ENCODE measurements at regions not wholly inside any gene's neighbourhood (a gene's known extent, or its start where the extent isn't known, plus 50 kb on each side); places are given as distances from the start of the nearest gene placed in this dataset.

GRCh38 chr15:70602834-70603560 is 160.4 kb downstream of the UACA start:
- DNase-seq: no peak

DNA sequence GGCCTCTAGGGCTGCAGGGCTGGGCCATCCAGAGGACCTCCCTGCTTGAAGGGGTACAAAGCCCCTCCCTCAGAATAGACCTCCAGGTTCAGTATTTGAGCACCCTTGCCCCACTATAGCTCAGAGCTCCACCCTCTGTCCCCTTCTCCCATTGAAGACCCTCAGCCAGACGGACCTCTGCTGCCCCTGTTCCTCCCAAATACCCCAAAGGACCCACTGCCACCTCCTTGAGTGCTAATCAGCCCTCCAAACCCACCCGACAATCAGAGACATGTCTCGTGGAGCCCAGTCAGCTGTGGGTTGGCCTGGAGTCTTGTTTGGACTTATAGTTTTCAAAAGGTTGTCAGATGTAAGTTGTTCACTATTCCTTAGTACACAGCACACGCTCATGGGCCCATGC is 161.1 kb downstream of the UACA start:
- DNase-seq: no peak

GRCh38 chr15:70597945-70598344 is 165.4 kb downstream of the UACA start:
- DNase-seq: no peak

DNA sequence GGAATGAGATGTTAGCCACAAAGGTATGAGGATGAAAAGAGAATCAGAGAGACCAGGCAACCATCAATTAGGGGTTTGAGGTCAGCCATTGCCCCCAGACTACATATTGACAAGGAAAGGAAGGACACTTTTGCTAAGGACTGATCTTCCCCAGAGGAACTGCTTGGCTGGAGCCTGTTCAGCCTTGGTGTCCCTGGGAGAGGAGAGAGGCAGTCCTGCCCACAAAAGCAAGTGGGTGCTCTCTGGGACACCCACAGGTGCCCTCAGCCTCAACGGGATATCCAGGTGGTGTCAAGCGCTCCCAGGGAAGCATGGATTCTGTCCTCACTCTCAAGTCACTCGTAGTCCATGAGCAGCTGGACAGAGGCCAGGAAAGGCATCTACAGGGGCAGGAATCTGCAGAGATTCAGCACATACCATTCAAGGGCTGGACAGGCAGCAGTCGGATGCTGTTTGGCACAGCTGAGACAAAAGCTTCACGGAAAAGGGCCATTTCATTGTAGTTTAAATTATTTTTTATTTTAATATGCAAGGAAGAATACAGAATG is 166.2 kb downstream of the UACA start:
- peak; percentile 41 for DNase-seq

- DNase-seq: peak; percentile 35
These were observed 166.9 kb downstream of the UACA start for GRCh38 chr15:70596354-70597055.

GRCh38 chr15:70593795-70594194 is 169.6 kb downstream of the UACA start:
- DNase-seq: no peak

DNA sequence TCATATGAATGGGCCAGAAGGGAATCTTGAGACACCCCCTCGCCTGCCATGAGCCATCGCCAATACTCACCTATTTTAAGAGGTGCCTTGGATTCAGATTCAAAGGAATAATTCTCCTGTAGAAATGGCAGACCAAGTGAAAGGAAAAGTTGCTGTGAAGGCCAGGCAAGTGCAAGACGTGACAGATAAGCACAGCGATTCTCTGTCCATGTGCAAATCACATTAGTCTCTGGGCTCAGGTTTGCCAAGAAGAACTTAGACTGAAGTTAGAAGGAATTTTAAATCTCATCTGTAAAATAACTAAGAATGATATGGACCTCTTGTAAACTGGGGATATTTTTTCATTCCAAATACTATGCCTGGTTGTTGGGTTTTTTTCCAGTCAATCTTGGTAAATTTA is 173.6 kb downstream of the UACA start:
- peak; percentile 37 for DNase-seq

GRCh38 chr15:70589221-70589620 is 174.1 kb downstream of the UACA start:
- no peak for DNase-seq

GRCh38 chr15:70588613-70589012 is 174.7 kb downstream of the UACA start:
- no peak for DNase-seq

DNA sequence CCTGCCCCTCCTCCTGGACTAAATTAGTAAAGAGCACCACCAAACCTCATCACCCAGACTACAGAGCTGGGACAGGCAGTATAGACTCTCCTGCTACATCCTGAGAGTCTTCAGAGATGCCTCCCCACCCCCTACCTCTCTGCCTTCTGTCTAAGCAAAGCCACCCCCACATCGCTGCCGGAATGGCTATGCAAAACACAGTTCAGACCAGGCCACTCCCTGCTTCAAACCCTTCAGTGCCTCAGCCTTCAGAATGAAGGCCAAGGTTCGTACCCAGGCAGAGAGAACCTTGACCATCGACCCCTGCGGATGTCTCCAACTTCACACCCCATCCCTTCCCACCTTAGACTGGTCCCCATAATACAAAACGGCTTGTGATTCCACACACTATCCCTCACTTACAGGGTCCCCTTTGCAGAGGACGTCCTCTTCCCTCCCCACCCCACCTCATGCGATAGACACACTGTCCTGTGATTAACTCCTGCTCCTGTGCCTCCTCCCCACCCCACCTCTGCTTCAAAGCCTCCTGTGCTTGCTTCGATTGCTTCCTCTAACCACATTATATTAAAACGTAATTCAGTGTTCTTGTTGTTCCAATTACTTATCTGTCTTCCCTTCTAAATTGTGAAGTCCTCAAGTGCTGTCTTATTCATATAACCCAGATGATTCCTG is 175.3 kb downstream of the UACA start:
- DNase-seq: peak; percentile 23

- DNase-seq: peak; percentile 16
These were observed 176.2 kb downstream of the UACA start for GRCh38 chr15:70587012-70587634.

DNA sequence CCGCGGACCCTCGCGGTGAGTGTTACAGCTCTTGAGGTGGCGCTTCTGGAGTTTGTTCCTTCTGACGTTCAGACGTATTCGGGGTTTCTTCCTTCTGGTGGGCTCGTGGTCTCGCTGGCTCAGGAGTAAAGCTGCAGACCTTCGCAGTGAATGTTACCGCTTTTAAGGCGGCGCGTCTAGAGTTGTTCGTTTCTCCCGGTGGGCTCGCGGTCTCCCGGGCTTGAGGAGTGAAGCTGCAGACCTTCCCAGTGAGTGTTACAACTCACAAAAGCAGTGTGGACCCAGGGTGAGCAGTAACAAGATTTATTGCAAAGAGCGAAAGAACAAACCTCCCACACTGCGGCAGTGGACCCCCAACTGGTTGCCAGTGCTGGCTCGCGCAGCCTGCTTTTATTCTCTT is 177.1 kb downstream of the UACA start:
- DNase-seq: no peak

DNA sequence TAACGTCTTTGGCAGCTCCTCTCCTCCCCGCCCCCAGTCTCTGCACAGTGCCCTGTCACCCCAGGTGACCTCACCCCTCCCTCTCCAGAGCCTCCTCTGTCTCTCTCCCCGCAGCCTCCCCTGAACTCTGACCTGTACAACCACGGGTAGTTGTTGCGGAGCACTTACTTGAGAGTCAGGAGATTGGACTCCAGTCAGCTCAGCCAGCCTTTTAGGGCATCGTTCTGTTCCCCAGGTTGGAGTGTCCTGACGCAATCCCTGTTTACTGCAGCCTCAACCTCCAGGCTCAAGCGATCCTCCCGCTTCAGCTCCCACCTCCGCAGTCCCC is 177.7 kb downstream of the UACA start:
- DNase-seq: no peak

- peak; percentile 50 for DNase-seq
These were observed 178.3 kb downstream of the UACA start for GRCh38 chr15:70584838-70585706.

DNA sequence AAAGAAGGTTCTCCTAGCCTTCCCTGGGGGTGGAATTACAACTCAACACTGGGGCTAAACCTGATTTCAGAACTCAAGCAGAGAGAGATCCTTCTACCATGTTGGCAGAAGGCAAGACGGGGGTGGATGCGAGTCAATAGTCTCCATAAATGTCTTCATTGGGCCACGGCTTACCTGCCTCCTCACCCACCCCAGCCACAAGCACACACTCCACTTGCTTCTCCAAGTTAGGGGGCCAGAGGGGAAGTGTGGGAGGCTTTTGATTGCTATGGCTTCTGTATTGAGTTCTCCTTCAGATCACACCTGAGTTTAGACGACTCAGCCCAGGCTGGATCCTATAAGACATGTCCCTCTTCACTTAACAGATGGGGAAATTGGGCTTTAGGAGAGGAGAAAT is 178.9 kb downstream of the UACA start:
- DNase-seq: peak; percentile 35

GRCh38 chr15:70583006-70583405 is 180.4 kb downstream of the UACA start:
- no peak for DNase-seq

GRCh38 chr15:70582143-70582945 is 181.0 kb downstream of the UACA start:
- peak; percentile 46 for DNase-seq

- no peak for DNase-seq
These were observed 182.4 kb downstream of the UACA start for GRCh38 chr15:70580958-70581357.

GRCh38 chr15:70580286-70580685 is 183.1 kb downstream of the UACA start:
- peak; percentile 10 for DNase-seq

DNA sequence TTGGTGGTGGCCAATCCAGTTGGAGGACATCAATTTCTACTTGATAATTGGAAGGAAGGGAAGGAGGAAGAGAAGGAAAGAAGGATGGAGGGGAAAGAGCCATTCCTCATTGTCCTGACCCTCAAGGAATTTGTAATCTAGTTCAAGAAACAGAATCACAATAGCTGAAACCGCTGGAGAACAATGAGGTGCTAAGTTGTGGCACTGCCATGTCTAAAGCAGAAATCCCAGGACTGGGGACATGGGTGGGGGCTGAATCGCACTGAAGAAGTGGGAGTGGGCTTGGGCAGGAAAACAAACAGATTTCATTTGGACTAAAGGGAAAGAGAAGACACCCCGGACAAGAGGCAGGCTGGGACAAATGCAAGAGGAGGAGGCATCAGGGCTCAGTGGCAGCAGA is 183.6 kb downstream of the UACA start:
- DNase-seq: peak; percentile 42

- no peak for DNase-seq
These were observed 185.2 kb downstream of the UACA start for GRCh38 chr15:70578196-70578595.

All from right forelimb (tissue), 1 donor.